Suprapubic skin (tissue), 3 donors: ENCODE measurements at regions not wholly inside any gene's neighbourhood (a gene's known extent, or its start where the extent isn't known, plus 50 kb on each side); places are given as distances from the start of the nearest gene placed in this dataset.

Experiments
- POLR2AphosphoS5 ChIP-seq, 3 donors: sonication (generic); formaldehyde crosslinking; IDR thresholded peaks; one replicate each; pipeline ENCODE4 v1.6.1; 2017; ENCODE audit warnings: antibody characterized with exemption in 3 of 3
- TF ChIP-seq, protein P1 (sequence below), 2 donors: fragments of 200-600 bp in 1 of 2; fragments of 450-650 bp in 1 of 2; sonication (generic) in 1 of 2; IDR thresholded peaks; one replicate each; pipeline ENCODE4 v1.5.1; 2016 to 2019; ENCODE audit warnings: antibody characterized with exemption in 2 of 2, mild to moderate bottlenecking in 1 of 2, moderate library complexity in 1 of 2

DNA sequence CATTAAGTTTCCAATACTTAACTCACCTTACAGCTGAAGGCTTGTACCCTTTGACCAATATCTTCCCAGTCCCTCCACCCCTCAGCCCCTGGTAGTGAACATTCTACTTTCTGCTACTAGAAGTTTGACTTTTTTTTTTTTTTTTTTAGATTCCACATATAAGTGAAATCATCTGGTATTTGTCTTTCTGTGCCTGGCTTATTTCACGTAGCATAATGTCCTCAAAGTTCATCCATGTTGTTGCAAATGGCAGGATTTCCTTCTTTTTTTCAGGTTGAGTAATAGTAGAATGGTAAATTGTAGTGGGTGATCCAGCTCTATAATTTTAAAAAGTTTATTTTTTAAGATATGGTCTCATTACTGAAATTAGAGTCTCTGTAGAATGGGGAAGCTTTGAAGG is 316.0 kb downstream of the MTX2 start:
- TF ChIP-seq, protein P1, sequence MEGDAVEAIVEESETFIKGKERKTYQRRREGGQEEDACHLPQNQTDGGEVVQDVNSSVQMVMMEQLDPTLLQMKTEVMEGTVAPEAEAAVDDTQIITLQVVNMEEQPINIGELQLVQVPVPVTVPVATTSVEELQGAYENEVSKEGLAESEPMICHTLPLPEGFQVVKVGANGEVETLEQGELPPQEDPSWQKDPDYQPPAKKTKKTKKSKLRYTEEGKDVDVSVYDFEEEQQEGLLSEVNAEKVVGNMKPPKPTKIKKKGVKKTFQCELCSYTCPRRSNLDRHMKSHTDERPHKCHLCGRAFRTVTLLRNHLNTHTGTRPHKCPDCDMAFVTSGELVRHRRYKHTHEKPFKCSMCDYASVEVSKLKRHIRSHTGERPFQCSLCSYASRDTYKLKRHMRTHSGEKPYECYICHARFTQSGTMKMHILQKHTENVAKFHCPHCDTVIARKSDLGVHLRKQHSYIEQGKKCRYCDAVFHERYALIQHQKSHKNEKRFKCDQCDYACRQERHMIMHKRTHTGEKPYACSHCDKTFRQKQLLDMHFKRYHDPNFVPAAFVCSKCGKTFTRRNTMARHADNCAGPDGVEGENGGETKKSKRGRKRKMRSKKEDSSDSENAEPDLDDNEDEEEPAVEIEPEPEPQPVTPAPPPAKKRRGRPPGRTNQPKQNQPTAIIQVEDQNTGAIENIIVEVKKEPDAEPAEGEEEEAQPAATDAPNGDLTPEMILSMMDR (IDR thresholded peaks at IDR 0.05), result no peak
- TF ChIP-seq POLR2AphosphoS5 (IDR thresholded peaks at IDR 0.05), result no peak
